SU-DHL-6 (cell line): ENCODE measurements at regions not wholly inside any gene's neighbourhood (a gene's known extent, or its start where the extent isn't known, plus 50 kb on each side); places are given as distances from the start of the nearest gene placed in this dataset.

ENCODE experiments used
- H2AFZ ChIP-seq: fragments of 200-600 bp; sonication (generic); 2 replicates; pipeline ENCODE4 v1.6.1; 2014; ENCODE audit warnings: low read depth, mild to moderate bottlenecking, moderate library complexity, mixed read lengths, antibody characterized with exemption, low read length; ENCODE audit not compliant: severe bottlenecking
- H3F3A ChIP-seq: fragments of 200-600 bp; shearing (Covaris generic); 2 replicates; pipeline ENCODE4 v1.6.0; 2016; ENCODE audit warnings: antibody characterized with exemption, mild to moderate bottlenecking; ENCODE audit not compliant: insufficient read depth
- H3K27ac ChIP-seq: fragments of 200-600 bp; sonication (generic); 2 replicates; pipeline ENCODE4 v1.5.1; 2016; ENCODE audit warnings: low read depth, mild to moderate bottlenecking, low read length, moderate library complexity, mixed read lengths
- H3K27me3 ChIP-seq: fragments of 200-600 bp; sonication (generic), shearing (Covaris generic); 2 replicates; pipeline ENCODE4 v1.6.0; 2014; ENCODE audit warnings: mild to moderate bottlenecking, low read length
- H3K36me3 ChIP-seq: fragments of 200-600 bp; sonication (generic); 2 replicates; pipeline ENCODE4 v1.6.1; 2014; ENCODE audit warnings: mild to moderate bottlenecking, low read length, mixed read lengths
- H3K4me2 ChIP-seq: fragments of 300-600, 200-600 bp; shearing (Covaris generic), sonication (generic); 2 replicates; pipeline ENCODE4 v1.6.0; 2014; ENCODE audit warnings: low read length, low read depth, mild to moderate bottlenecking; ENCODE audit not compliant: poor library complexity, severe bottlenecking
- H3K4me3 ChIP-seq: fragments of 200-600 bp; sonication (generic); 2 replicates; pipeline ENCODE4 v1.5.1; 2014; ENCODE audit warnings: antibody characterized with exemption, low read length, mild to moderate bottlenecking, mixed read lengths; ENCODE audit not compliant: insufficient read depth, poor library complexity, severe bottlenecking
- H3K79me2 ChIP-seq: fragments of 200-600 bp; sonication (generic); 2 replicates; pipeline ENCODE4 v1.6.1; 2014; ENCODE audit warnings: mild to moderate bottlenecking, low read length, moderate library complexity; ENCODE audit not compliant: insufficient read depth
- H3K9ac ChIP-seq: fragments of 200-600 bp; sonication (generic); 2 replicates; pipeline ENCODE4 v1.7.0; 2014; ENCODE audit warnings: mild to moderate bottlenecking, low read length
- H3K9me2 ChIP-seq: fragments of 200-600 bp; sonication (generic); replicated peaks from 2 replicates; pipeline ENCODE4 v1.6.1; 2014; ENCODE audit warnings: low read length; ENCODE audit not compliant: insufficient read depth
- H3K9me3 ChIP-seq: fragments of 200-600 bp; sonication (generic); 2 replicates; pipeline ENCODE4 v1.6.1; 2014; ENCODE audit warnings: low read length, mixed read lengths; ENCODE audit not compliant: insufficient read depth
- H4K20me1 ChIP-seq: fragments of 200-600 bp; sonication (generic); 2 replicates; pipeline ENCODE4 v1.6.1; 2014; ENCODE audit warnings: low read depth, mild to moderate bottlenecking, antibody characterized with exemption, low read length, moderate library complexity, mixed read lengths
- EZH2phosphoT487 ChIP-seq: fragments of 200-600 bp; sonication (generic), shearing (Covaris generic); conservative IDR thresholded peaks from 2 replicates; pipeline ENCODE4 v1.6.1; 2018; ENCODE audit warnings: mild to moderate bottlenecking, antibody characterized with exemption, low read length, moderate library complexity, mixed read lengths
- TF ChIP-seq, protein P1 (sequence below): fragments of 200-600 bp; sonication (generic); IDR thresholded peaks from one replicate; pipeline ENCODE4 v1.5.1; 2017; ENCODE audit warnings: antibody characterized with exemption, mild to moderate bottlenecking, low read length, moderate library complexity; ENCODE audit not compliant: insufficient read depth, poor library complexity, severe bottlenecking

DNA sequence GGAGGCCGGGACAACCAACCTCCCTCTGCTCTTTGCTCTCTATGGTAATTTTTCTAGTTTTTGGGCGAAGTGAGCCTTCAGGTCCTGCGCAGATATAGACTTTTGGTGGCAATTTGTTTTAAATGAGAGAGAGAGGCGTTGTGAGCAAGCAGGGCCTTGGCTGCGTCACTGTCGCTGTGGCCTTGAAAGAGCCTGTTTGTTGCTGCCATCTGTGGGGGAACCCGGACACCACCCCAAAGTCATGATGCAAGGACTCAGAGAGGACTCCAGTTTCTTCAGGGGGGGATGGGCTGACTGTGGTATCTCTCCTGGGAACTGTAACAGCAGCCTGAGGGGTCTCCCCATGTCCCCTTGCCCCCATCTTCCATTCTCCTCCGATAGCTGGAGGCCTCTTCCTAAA is 462.7 kb upstream of the SULF2 start:
- H3K27me3 ChIP-seq: no peaks in the 10 kb centered on the region

GRCh38 chr20:48246061-48246790 is 460.9 kb upstream of the SULF2 start:
- Histone ChIP-seq H3K9me3 (no peaks in the 10 kb centered on the region), H3K4me2 (no peak overlapping the region), H2AFZ (no peak overlapping the region), H3K4me3 (no peak overlapping the region), H4K20me1 (no peaks in the 10 kb centered on the region), H3K9ac (no peak overlapping the region), H3K79me2 (no peaks in the 10 kb centered on the region), H3K36me3 (no peaks in the 10 kb centered on the region), H3K27ac (no peak overlapping the region), H3F3A (no peaks in the 10 kb centered on the region), H3K27me3 (no peaks in the 10 kb centered on the region), H3K9me2 (no peaks in the 10 kb centered on the region)
- TF ChIP-seq, protein P1, sequence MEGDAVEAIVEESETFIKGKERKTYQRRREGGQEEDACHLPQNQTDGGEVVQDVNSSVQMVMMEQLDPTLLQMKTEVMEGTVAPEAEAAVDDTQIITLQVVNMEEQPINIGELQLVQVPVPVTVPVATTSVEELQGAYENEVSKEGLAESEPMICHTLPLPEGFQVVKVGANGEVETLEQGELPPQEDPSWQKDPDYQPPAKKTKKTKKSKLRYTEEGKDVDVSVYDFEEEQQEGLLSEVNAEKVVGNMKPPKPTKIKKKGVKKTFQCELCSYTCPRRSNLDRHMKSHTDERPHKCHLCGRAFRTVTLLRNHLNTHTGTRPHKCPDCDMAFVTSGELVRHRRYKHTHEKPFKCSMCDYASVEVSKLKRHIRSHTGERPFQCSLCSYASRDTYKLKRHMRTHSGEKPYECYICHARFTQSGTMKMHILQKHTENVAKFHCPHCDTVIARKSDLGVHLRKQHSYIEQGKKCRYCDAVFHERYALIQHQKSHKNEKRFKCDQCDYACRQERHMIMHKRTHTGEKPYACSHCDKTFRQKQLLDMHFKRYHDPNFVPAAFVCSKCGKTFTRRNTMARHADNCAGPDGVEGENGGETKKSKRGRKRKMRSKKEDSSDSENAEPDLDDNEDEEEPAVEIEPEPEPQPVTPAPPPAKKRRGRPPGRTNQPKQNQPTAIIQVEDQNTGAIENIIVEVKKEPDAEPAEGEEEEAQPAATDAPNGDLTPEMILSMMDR: no peak
- TF ChIP-seq EZH2phosphoT487: no peak

More for the DNA sequence above, 462.7 kb upstream of the SULF2 start:
- H2AFZ ChIP-seq: no peak overlapping the region
- H3K4me3 ChIP-seq: no peak overlapping the region
- H3F3A ChIP-seq: no peaks in the 10 kb centered on the region
- no peaks in the 10 kb centered on the region for H3K79me2 ChIP-seq
- H3K36me3 ChIP-seq: no peaks in the 10 kb centered on the region
- H3K9me2 ChIP-seq: no peaks in the 10 kb centered on the region
- H4K20me1 ChIP-seq: no peaks in the 10 kb centered on the region
- TF ChIP-seq EZH2phosphoT487: no peak
- H3K27ac ChIP-seq: no peak overlapping the region
- no peak overlapping the region for H3K9ac ChIP-seq
- H3K4me2 ChIP-seq: no peak overlapping the region
- H3K9me3 ChIP-seq: no peaks in the 10 kb centered on the region

DNA sequence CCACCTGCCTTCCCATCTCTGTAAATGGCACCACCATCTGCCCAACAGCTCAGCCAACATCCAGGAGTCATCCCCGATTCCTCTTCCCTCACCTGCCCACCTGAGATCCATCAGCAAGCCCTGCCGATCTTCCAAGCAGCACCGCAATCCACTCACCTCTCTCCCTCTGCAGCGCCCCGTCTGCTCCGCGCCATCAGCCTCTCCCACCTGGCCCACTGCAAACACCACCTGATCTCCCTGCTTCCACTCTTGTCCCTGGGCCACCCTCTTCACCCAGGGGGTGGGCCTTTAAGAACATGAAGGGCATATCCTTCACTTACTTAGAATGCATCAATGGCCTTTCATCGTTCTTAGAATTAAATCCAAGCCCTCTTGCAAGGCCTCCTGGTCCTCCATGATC is 457.3 kb upstream of the SULF2 start:
- H3K27me3 ChIP-seq: no peaks in the 10 kb centered on the region
- H2AFZ ChIP-seq: no peak overlapping the region
- H3K9ac ChIP-seq: no peak overlapping the region
- H4K20me1 ChIP-seq: no peaks in the 10 kb centered on the region
- no peak overlapping the region for H3K4me2 ChIP-seq
- H3K4me3 ChIP-seq: no peak overlapping the region
- no peaks in the 10 kb centered on the region for H3F3A ChIP-seq
- no peak overlapping the region for H3K27ac ChIP-seq
- no peaks in the 10 kb centered on the region for H3K79me2 ChIP-seq
- no peaks in the 10 kb centered on the region for H3K9me3 ChIP-seq
- no peaks in the 10 kb centered on the region for H3K9me2 ChIP-seq
- H3K36me3 ChIP-seq: no peaks in the 10 kb centered on the region
- TF ChIP-seq, protein P1: no peak
- TF ChIP-seq EZH2phosphoT487: no peak

GRCh38 chr20:48241482-48241881 is 456.2 kb upstream of the SULF2 start:
- H3K9ac ChIP-seq: no peak overlapping the region
- no peaks in the 10 kb centered on the region for H3K79me2 ChIP-seq
- no peak overlapping the region for H3K4me3 ChIP-seq
- TF ChIP-seq, protein P1: no peak
- TF ChIP-seq EZH2phosphoT487: no peak
- no peaks in the 10 kb centered on the region for H3K27me3 ChIP-seq
- H4K20me1 ChIP-seq: no peaks in the 10 kb centered on the region
- H3K27ac ChIP-seq: no peak overlapping the region
- no peaks in the 10 kb centered on the region for H3K9me2 ChIP-seq
- no peak overlapping the region for H2AFZ ChIP-seq
- H3F3A ChIP-seq: no peaks in the 10 kb centered on the region
- no peaks in the 10 kb centered on the region for H3K36me3 ChIP-seq
- H3K9me3 ChIP-seq: no peaks in the 10 kb centered on the region
- H3K4me2 ChIP-seq: no peak overlapping the region
